ENCODE measurements at regions not wholly inside any gene's neighbourhood (a gene's known extent, or its start where the extent isn't known, plus 50 kb on each side); places are given as distances from the start of the nearest gene placed in this dataset.

DNA sequence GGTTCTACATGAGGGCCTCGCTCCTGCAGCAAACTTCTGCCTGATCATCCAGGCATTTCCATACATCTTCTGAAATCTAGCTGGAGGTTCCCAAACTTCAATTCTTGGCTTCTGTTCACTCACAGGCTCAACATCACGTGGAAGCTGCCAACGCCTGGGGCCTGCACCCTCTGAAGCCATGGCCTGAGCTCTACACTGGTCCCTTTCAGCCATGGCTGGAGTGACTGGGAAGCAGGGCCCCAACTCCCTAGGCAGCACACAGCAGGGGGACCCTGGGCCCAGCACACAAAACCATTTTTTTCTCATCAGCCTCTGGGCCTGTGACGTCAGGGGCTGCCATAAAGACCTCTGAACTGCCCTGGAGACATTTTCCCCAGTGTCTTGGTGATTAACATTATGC, 542.7 kb downstream of the TLL1 start:
- Mint-ChIP-seq H3K4me3 (no peak overlapping the region), H3K9me3 (peaks cover 7 to 8% of the 10 kb centered on the region in 2 donors), H3K27ac (no peak overlapping the region), H3K4me1 (ENCODE audit: low read depth) (no peaks in the 10 kb centered on the region), H3K36me3 (ENCODE audit: insufficient read depth in 2 of 2) (no peaks in the 10 kb centered on the region), H3K27me3 (ENCODE audit: low read depth) (no peaks in the 10 kb centered on the region)
- DNase-seq (no peak), ATAC-seq (replicated peaks in 1 of 2) (no peak)

DNA sequence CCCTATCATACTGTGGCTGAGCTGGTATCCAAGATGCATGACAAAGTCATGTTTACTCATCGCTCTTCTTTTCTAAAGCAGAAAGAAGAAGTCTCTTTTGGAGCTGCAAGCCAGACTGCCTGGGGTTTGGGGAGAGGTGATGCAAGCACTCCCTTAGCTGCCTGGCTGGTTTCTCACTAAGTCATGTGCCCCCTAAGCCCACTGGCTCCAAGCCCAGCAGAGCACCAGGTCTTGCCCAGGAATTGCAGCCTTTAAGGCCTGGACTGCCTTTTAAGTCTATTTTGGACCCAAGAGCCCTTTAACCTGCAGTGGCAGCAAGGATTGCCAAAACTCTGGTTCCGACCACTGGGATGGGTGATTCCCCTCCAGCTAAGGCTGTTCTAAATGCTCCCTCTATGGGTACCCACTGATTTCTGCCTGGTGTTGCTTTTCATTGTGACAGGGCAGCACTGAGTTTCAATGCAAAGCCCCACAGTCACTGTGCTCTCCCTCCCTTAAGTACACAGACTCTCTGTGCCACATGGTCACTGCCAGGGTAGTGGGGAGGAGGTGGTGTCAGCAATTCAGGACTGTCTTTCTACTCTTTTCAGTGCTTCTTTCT, 548.6 kb downstream of the TLL1 start:
- no peaks in the 10 kb centered on the region for H3K36me3 Mint-ChIP-seq (ENCODE audit: insufficient read depth in 2 of 2)
- H3K9me3 Mint-ChIP-seq = peaks cover 5 to 6% of the 10 kb centered on the region in 2 donors
- no peak for DNase-seq
- H3K27me3 Mint-ChIP-seq (ENCODE audit: low read depth) = no peaks in the 10 kb centered on the region
- H3K27ac Mint-ChIP-seq = no peak overlapping the region
- H3K4me3 Mint-ChIP-seq = no peak overlapping the region
- H3K4me1 Mint-ChIP-seq (ENCODE audit: low read depth) = no peaks in the 10 kb centered on the region
- ATAC-seq (replicated peaks in 1 of 2) = no peak

DNA sequence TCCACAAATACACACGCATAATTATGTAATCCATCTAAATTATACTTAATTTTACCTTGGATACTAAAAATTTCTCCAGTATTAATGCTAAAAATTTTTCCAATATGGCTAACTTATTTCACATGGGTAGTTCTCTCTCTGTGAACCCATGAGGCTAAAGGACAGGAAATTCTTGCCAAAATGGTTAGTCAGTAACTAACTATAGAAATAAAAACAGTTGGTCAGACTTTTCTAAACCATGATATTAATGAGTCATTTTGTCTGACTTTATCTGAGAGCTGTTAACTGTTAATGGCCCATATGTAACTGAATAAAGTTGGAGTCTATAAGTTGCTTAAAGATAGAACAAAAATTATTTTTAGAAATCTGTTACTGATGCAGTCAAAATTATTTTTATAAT, 549.4 kb downstream of the TLL1 start:
- Mint-ChIP-seq H3K4me3 (no peak overlapping the region), H3K27ac (no peak overlapping the region), H3K4me1 (ENCODE audit: low read depth) (no peaks in the 10 kb centered on the region), H3K27me3 (ENCODE audit: low read depth) (no peaks in the 10 kb centered on the region), H3K9me3 (peaks cover 3 to 6% of the 10 kb centered on the region in 2 donors), H3K36me3 (ENCODE audit: insufficient read depth in 2 of 2) (no peaks in the 10 kb centered on the region)
- ATAC-seq (replicated peaks in 1 of 2) = no peak
- no peak for DNase-seq

DNA sequence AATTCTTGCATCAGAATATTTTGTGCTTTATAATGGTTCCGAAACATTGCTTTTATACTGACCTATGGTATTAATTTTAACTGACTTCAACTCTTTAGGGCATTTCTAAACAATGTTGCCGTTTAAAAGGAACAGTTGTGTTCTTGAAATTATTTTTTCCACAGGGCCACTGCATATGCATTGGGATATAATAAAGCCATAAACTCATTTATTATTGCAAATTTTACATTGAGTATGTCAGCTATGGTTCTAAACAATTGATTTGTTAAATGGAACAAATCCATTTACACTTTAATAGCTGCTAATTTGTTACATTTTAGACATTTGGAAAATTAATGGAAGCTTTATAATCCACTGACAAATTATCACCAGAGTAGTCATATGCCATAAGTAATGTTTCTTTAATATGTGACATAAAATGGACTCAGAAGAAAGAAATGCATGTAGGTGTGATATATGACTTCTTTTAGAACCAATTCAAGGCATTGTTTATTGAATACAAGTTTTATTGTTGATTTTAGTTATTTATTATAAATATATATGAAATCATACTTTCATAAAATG, 553.3 kb downstream of the TLL1 start:
- Mint-ChIP-seq H3K36me3 (ENCODE audit: insufficient read depth in 2 of 2) (no peaks in the 10 kb centered on the region), H3K4me1 (ENCODE audit: low read depth) (no peaks in the 10 kb centered on the region), H3K27ac (no peak overlapping the region), H3K4me3 (no peak overlapping the region), H3K27me3 (ENCODE audit: low read depth) (no peaks in the 10 kb centered on the region), H3K9me3 (peaks cover 2 to 4% of the 10 kb centered on the region in 2 donors)
- DNase-seq (no peak), ATAC-seq (replicated peaks in 1 of 2) (no peak)

DNA sequence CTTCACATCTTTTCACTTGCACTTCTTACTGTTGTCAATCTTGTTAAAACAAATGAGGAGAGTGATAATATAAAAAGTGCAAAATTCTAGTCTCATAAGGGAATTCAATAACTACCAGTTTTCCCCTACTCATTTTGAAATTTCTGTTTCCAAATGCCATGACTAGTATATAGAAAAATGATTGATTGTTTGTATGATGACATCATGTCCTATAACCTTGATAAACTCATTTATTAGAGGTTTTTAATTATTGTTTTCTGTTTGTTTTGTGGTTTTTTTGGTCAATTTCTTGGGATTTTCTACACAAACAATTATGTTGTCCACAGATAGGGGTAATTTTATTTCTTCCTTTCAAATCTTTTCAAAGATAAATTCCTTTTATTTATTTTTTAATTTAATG, 559.1 kb downstream of the TLL1 start:
- Mint-ChIP-seq H3K9me3 (peaks cover 2 to 4% of the 10 kb centered on the region in 2 donors), H3K27ac (no peak overlapping the region), H3K4me3 (no peak overlapping the region), H3K4me1 (ENCODE audit: low read depth) (no peaks in the 10 kb centered on the region), H3K36me3 (ENCODE audit: insufficient read depth in 2 of 2) (no peaks in the 10 kb centered on the region), H3K27me3 (ENCODE audit: low read depth) (no peaks in the 10 kb centered on the region)
- DNase-seq (no peak), ATAC-seq (replicated peaks in 1 of 2) (no peak)

DNA sequence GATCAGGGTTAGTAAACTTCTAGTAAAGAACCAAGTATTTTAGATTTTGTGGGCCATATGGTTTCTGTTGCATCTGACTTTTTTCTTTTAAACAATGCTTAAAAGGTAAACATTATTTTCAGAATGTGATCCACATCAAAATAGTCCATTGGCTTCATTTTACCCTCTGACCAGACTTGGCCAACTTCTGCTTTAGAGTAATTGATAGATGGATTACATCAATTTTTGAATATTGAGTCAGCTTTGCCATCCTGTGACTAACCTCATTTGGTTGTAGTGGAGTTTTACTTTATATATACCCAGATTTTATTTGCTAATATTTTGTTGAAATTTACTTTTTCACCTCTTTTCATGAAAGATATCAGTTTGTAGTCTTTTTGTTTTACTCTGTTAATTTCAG, 559.8 kb downstream of the TLL1 start:
- H3K27me3 Mint-ChIP-seq (ENCODE audit: low read depth) = no peaks in the 10 kb centered on the region
- ATAC-seq (replicated peaks in 1 of 2) (no peak), DNase-seq (no peak)
- no peaks in the 10 kb centered on the region for H3K4me1 Mint-ChIP-seq (ENCODE audit: low read depth)
- H3K4me3 Mint-ChIP-seq = no peak overlapping the region
- H3K9me3 Mint-ChIP-seq = peaks cover 2 to 4% of the 10 kb centered on the region in 2 donors
- H3K27ac Mint-ChIP-seq = no peak overlapping the region
- H3K36me3 Mint-ChIP-seq (ENCODE audit: insufficient read depth in 2 of 2) = no peaks in the 10 kb centered on the region

DNA sequence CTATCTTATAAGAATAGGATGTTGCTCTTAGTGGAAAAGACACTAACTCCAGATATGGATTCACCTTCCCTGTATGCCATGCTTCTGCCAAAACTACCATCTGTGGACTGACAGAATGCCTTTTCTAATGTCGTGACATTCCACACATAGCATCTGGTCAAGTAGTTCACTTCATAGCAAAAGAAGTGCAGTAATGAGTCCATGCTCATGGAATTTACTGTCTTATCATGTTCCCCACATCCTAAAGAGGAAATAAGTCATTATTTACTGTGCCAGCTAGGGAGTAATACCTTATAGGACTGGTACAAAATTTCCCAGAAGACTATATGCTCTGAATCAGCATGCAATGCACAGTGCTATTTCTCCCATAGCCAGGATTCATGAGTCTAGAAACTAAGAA, 562.4 kb downstream of the TLL1 start:
- Mint-ChIP-seq H3K36me3 (ENCODE audit: insufficient read depth in 2 of 2) (no peaks in the 10 kb centered on the region), H3K4me3 (no peak overlapping the region), H3K9me3 (peaks cover 2 to 4% of the 10 kb centered on the region in 2 donors), H3K27ac (no peak overlapping the region), H3K4me1 (ENCODE audit: low read depth) (no peaks in the 10 kb centered on the region), H3K27me3 (ENCODE audit: low read depth) (no peaks in the 10 kb centered on the region)
- no peak for ATAC-seq (replicated peaks in 1 of 2)
- DNase-seq = no peak

DNA sequence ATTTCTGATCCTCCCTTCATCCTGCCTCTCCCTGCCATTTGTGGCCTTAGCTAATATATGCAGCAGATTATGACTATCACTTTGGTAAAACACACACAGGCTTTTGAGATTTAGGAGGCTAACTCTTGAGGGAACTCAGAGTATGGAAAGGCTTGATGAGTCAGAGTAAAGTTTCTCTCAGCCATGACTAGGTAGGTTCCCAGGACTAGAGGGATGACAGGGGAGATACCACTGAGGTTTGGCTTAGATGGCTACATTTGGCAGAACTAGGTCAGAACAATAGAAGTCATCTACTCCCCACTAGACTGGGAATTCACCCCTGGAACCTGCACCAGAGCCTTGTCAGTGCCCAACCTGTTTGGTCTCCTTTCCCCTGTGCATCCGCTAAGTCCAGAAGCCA, 585.7 kb downstream of the TLL1 start:
- H3K4me3 Mint-ChIP-seq = no peak overlapping the region
- H3K27me3 Mint-ChIP-seq (ENCODE audit: low read depth) = no peaks in the 10 kb centered on the region
- H3K36me3 Mint-ChIP-seq (ENCODE audit: insufficient read depth in 2 of 2) = no peaks in the 10 kb centered on the region
- peaks cover 7 to 8% of the 10 kb centered on the region in 2 donors for H3K9me3 Mint-ChIP-seq
- no peak overlapping the region for H3K27ac Mint-ChIP-seq
- H3K4me1 Mint-ChIP-seq (ENCODE audit: low read depth) = no peaks in the 10 kb centered on the region
- no peak for DNase-seq
- ATAC-seq (replicated peaks in 1 of 2) = no peak

DNA sequence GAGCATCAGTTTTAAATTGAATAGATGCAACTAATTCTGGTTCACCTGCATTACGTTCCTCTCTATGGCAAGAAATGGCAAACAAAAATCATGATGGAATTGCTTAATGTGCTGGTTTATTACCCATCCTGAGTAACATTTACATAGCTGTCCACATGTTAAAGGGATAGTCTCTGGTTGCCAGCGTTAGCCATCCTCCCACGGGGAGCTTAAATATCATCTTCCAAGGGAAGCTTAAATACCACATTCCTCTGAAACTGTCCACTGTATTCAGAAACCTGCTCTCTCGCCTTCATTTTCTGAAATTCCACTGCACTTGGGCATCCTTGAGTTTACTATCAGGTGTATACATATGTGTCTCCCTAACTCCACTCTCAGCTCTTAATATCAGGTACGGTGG, 586.6 kb downstream of the TLL1 start:
- DNase-seq = no peak
- Mint-ChIP-seq H3K27ac (no peak overlapping the region), H3K4me3 (no peak overlapping the region), H3K36me3 (ENCODE audit: insufficient read depth in 2 of 2) (no peaks in the 10 kb centered on the region), H3K4me1 (ENCODE audit: low read depth) (no peaks in the 10 kb centered on the region), H3K27me3 (ENCODE audit: low read depth) (no peaks in the 10 kb centered on the region), H3K9me3 (peaks cover 3 to 8% of the 10 kb centered on the region in 2 donors)
- ATAC-seq (replicated peaks in 1 of 2) = no peak

DNA sequence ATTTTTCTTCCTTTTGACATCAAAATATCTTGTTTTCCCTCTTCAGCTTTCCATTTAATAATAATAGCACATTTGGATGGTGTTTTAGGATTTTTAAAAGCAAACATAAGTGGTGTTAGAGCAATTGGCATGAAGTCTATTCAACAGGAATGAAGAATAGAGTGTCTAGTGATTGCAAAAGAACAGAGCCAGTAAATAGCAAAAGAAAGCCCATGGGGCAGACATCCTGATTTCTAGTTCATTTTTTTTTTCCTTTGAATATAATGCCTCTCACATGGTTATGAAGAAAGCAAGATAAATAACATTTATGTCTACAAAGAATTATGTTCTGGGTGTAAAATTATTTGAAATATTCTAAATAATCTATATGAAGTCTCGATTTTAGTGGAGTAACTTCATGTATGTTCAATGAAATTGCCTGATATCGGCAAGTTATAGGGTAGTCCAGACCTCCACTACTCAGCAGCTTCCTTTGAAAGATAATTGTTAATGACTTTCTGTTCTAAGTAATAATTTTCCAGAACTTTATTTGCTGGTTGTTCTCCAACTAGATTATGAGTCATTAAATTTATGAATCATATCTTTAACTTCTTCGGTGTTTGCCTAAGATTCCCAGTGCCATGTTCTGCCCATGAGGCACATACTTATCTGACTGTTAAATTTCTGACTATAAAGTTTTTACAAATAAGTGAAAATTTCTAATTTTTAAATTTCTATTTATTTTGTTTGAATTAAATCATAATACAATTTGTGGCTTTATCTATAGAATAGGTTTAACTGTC, 587.9 kb downstream of the TLL1 start:
- no peaks in the 10 kb centered on the region for H3K4me1 Mint-ChIP-seq (ENCODE audit: low read depth)
- H3K27me3 Mint-ChIP-seq (ENCODE audit: low read depth) = no peaks in the 10 kb centered on the region
- ATAC-seq (replicated peaks in 1 of 2) (no peak), DNase-seq (no peak)
- H3K9me3 Mint-ChIP-seq = peaks cover 1 to 2% of the 10 kb centered on the region in 2 donors
- H3K27ac Mint-ChIP-seq = no peak overlapping the region
- H3K4me3 Mint-ChIP-seq = no peak overlapping the region
- no peaks in the 10 kb centered on the region for H3K36me3 Mint-ChIP-seq (ENCODE audit: insufficient read depth in 2 of 2)

DNA sequence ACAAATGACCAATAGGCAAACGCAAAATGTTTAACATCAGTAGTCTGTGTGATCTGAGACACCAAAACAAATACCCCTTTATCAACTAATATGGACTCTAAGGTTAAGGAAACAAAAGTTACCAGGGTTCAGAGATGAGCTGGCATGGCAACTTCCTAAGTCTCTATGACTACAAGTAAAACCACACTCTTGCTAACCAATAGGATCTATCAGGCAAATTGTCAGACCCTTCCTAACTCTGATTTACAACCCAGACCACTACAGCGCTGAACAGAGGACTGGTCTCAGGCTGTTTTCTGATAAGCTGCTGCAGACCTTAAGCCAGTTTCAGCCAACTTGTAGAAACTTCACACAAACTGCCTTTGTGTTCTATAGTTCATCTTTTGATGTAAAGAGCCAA, 608.0 kb downstream of the TLL1 start:
- peaks cover 1 to 3% of the 10 kb centered on the region in 2 donors for H3K9me3 Mint-ChIP-seq
- no peak overlapping the region for H3K4me3 Mint-ChIP-seq
- DNase-seq (no peak), ATAC-seq (replicated peaks in 1 of 2) (no peak)
- H3K27me3 Mint-ChIP-seq (ENCODE audit: low read depth) = no peaks in the 10 kb centered on the region
- no peaks in the 10 kb centered on the region for H3K4me1 Mint-ChIP-seq (ENCODE audit: low read depth)
- H3K27ac Mint-ChIP-seq = no peak overlapping the region
- no peaks in the 10 kb centered on the region for H3K36me3 Mint-ChIP-seq (ENCODE audit: insufficient read depth in 2 of 2)

DNA sequence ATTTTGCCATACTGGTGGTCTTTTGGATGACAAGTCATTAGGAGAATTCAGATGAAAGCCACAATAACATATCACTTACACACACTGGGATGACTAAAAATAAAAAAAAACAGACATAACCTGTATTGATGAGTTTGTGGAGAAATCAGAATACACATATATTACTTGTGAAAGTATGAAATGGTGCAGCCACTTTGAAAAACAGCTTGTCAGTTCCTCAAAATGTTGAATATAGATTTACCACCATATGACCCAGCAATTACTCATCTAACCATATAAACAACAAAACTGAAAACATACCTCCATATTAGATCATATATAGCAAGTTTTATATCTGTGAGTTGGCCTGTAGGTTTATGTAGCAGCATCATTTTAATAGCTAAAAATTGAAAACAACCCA, 608.7 kb downstream of the TLL1 start:
- ATAC-seq (replicated peaks in 1 of 2) = no peak
- Mint-ChIP-seq H3K9me3 (peaks cover 1 to 3% of the 10 kb centered on the region in 2 donors), H3K27ac (no peak overlapping the region), H3K27me3 (ENCODE audit: low read depth) (no peaks in the 10 kb centered on the region), H3K4me3 (no peak overlapping the region), H3K4me1 (ENCODE audit: low read depth) (no peaks in the 10 kb centered on the region), H3K36me3 (ENCODE audit: insufficient read depth in 2 of 2) (no peaks in the 10 kb centered on the region)
- no peak for DNase-seq

DNA sequence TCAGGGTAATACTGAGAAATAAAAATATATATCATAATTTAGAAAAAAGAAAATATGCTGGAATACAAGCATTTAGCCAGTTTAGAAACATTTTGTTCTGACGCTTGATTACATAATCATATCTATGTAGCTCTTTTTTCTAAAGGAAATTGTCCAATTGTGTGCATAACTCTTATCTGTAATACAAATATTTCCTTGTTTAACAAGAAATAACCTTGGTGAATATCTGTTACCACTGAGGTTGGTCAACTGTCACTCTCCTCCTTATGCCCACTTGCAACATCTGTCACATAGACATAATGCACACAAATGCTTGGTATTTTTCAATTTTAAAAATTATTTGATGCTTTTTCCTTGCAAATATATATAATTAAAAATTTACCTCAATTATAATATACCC, 609.7 kb downstream of the TLL1 start:
- H3K4me3 Mint-ChIP-seq = no peak overlapping the region
- no peaks in the 10 kb centered on the region for H3K27me3 Mint-ChIP-seq (ENCODE audit: low read depth)
- peaks cover 1 to 2% of the 10 kb centered on the region in 2 donors for H3K9me3 Mint-ChIP-seq
- no peak overlapping the region for H3K27ac Mint-ChIP-seq
- no peaks in the 10 kb centered on the region for H3K4me1 Mint-ChIP-seq (ENCODE audit: low read depth)
- no peak for DNase-seq
- no peaks in the 10 kb centered on the region for H3K36me3 Mint-ChIP-seq (ENCODE audit: insufficient read depth in 2 of 2)
- ATAC-seq (replicated peaks in 1 of 2) = no peak

DNA sequence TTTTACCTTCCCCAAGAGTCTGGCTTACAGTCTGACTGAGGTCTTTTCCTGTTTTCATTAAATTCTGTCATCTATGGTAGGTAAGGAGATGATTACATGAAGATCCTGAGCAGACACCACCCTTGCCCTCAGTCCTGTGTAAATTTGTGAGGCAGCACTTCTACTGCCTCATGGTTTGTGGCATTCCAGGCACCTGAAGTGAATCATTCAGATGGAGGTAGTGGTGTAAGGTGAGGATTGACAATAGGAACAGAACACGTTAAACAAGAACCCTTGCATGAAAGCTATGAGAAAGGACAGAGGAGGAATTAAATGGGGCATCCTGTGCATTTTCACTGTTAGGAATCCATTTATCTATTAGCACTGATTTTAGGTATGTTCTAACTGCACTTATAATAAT, 618.6 kb downstream of the TLL1 start:
- ATAC-seq (replicated peaks in 1 of 2) = no peak
- no peaks in the 10 kb centered on the region for H3K36me3 Mint-ChIP-seq (ENCODE audit: insufficient read depth in 2 of 2)
- no peaks in the 10 kb centered on the region for H3K27me3 Mint-ChIP-seq (ENCODE audit: low read depth)
- no peaks in the 10 kb centered on the region for H3K4me1 Mint-ChIP-seq (ENCODE audit: low read depth)
- no peak for DNase-seq
- H3K27ac Mint-ChIP-seq = no peak overlapping the region
- H3K9me3 Mint-ChIP-seq = peaks cover 2% of the 10 kb centered on the region in 2 donors
- H3K4me3 Mint-ChIP-seq = no peak overlapping the region
